GM19395 (cell line): ENCODE measurements at regions not wholly inside any gene's neighbourhood (a gene's known extent, or its start where the extent isn't known, plus 50 kb on each side); places are given as distances from the start of the nearest gene placed in this dataset.

ENCODE experiments used
- ATAC-seq: cut with Tn5 transposase; IDR thresholded peaks from one replicate; pipeline ENCODE4 v1.9.1; 2021; ENCODE audit warnings: mild to moderate bottlenecking, moderate library complexity; ENCODE audit not compliant: unreplicated experiment

DNA sequence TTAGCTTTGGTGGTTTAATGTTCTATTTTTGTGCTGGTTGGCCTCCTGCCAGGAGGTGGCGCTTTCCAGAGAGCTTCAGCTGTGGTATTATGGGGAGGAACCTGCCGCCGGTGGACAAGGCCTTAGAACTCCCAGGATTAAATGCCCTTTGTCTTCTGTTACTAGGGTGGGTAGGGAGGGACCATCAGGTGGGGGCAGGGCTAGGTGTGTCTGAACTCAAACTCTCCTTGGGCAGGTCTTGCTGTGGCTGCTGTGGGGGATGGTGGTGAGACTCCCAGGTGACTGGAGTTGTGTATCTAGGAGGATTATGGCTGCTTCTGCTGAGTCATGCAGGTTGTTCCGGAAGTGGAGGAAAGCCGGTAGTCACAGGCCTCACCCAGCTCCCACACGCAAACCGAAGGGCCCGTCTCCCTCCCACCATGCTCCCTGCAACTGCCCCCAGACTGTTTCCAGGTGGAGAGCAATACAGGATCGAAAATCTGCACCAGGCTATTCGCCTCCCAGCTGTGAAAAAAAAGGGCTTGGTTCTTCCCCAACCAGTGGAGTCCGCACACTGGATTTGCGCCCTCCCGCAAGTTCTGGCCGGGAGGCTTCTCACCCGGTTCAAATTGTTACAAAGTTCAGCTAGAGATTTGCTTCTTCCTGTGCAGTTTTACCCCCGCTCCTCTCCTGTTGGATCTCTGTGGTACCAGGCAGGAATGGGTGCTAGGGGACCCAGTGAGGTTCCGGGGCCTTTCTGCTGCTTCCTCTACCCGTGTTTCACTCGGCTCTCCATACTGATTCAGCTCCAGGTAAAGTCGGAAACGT is 220.5 kb downstream of the CENPF start:
- no peak for ATAC-seq

DNA sequence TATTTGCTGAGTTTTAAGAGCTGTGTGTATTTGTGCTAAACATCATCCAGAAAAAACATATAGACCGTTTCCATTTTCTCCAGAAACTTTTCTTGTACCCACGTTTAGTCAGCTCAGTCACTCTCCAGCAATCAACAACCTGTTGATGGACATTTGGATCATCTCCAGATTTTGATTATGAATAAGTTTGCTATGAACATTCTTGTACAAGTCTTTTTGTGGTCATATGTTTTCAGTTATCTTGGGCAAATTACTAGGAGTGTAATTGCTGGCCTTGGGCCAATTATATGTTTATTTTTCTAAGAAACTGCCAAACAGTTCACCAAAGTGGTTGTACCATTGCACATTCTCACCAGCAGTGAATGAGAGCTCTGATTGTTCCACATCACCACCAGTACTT is 221.8 kb downstream of the CENPF start:
- no peak for ATAC-seq

DNA sequence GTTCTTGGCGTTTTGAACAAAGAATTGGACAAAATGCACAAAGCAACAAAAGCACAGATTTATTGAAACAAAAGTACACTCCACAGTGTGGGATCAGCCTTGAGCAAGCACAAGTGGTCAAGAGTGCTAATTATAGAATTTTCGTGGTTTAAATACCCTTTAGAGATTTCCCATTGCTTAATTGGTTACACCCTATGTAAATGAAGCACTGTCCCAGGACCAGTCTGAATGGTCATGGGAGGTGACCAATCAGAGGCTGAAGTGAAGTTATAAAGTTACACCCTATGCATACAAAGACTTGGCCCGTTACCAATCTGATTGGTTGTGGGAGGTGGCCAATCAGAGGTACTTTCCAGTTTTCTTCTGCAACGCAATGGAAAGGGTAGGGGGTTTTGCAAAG is 223.6 kb downstream of the CENPF start:
- ATAC-seq, result no peak

DNA sequence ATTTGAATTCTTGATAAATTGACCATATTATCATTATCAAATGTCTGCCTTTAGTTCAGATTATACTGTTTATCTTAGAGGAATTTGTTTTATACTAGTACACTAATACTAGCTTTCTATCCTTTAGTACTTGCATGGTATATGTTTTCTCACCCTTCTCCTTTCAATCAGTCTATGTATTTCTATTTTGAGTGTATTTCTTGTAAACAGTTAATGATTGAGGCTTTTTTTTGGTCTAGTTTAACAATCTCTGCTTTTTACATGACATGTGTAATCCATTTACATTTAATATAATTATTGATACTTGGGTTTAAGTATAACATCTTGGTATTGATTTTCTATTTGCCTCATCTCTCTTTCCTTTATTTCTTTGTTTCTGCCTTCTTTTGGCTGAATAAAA is 224.9 kb downstream of the CENPF start:
- ATAC-seq, result no peak

DNA sequence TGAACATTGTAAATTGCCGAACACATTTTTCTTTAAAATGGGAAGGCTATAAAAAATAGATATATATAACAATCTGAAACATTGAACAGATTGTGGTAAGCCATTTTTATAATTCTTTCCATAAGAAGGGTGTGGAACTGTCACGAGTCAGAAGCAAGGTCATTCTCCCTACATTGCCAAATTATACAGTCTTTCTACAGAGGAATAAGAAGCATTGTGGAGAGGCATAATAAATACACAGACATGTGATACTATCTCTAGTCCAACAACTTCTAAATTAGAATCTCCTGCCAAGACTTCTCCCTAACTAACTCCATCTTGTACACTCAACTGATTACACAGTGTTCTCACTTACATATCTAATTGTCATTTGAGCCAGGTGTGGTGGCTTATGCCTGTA is 227.9 kb downstream of the CENPF start:
- ATAC-seq, result no peak

DNA sequence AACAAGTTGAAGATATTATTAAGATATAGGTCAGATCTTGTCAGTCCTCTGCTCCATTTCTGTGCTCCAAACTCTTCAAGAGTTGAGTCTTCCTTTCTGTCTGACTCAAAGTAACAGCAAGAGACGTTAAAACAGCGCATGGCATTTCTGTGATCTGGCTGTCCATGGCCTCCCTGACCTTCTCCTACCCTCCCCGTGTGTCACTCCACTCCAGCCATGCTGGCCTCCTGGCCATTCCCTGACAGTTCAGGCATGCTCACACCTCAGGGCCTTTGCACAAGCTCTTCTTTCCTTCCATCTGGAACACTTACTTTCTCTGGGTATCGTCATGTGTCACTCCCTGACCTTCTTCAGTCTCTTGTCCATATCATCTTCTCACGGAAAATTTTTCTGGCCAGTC is 229.0 kb downstream of the CENPF start:
- ATAC-seq, result no peak

DNA sequence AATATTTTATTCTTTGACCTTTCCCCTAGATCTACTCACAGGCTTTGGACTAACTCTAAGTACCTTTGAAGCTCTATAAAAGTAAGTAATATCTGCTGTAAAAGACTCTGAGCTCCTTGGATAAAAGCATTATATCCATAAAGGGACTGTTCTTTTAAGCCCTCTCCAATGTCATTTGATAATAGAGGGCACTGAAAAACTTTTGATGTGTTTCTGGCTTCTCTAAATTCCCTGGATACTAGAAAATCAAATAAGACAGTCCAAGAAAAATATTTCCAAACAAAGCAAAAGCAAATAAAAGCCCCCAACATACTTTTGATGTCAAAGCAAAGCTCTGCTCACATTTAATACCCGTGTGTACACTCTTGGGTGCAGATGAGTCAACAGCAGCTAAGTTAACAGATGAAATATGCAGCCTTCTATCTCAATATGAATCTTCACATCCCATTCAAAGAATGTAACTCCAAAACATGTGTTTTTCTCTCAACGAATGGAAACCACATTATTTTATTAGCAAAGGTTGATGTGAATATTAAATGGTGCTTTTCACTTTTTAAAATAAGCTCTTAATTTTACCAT is 230.3 kb downstream of the CENPF start:
- ATAC-seq, result no peak

DNA sequence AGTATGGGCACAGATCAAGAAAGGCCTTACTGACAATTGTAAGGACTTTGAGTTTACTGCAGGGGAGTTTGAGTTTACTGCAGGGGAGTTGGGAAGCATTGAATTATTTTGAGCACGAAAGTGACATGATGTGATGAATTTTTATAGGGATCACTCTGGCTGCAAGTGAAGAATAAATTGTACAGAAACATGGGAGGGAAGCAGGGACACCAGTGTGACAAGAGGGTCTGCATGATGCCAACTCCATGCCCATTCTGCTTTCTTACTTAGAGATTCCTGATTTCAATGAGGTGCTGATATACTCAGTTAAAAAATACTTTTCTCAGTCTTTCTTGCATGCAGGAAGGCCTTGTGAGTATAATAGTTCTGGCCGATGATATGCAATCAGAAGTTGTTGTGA is 234.4 kb downstream of the CENPF start:
- no peak for ATAC-seq

DNA sequence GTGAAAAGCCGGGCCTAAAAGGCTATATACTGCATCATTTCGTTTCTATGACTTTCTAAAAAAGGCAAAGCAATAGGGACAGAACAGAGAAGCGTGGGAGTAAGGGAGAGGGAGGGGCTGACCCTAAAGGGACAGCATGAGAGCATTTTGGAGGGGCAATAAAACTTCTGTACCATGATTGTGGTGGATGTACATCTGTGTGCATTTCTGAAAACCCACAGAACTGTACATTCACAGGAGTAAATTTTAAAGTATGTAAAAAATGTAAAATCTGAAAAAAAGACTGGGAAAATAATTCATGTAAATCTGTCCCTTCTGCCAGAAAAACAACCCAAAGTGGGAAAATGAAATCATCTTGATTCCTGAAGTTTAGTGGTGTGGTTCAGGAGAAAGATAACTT is 235.4 kb downstream of the CENPF start:
- no peak for ATAC-seq

DNA sequence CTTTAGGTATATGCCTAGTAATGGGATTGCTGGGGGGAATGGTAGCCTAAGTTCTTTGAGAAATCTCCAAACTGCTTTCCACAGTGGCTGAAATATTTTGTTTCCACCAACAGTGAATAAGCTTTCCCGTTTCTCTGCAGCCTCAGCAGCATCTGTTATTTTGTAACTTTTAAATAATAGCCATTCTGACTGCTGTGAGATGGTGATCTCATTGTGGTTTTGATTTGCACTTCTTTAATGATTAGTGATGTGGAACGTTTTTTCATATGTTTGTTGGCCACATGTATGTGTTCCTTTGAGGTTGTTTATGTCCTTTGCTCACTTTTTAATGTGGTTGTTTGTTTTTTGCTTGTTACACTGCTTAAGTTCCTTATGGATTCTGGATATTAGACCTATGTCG is 237.4 kb downstream of the CENPF start:
- ATAC-seq, result no peak

DNA sequence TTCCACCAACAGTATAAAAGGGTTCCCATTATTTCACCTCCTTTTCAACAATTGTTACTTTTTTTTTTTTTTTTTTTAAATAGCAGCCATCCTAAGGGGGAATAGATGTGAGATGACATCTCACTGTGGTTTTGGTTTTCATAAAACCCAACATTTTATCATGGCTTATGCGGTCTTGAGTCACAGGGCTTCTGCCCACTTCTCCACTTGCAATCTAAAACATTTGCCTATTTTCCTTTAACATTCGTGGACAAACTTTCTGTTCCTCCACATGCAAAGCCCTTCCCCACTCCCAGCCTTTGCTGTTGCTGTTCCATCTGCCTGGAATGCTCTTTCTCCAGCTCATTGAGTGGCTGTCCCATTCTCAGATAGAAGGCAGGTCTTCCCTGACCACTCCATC is 239.7 kb upstream of the KCNK2 start:
- ATAC-seq, result no peak

DNA sequence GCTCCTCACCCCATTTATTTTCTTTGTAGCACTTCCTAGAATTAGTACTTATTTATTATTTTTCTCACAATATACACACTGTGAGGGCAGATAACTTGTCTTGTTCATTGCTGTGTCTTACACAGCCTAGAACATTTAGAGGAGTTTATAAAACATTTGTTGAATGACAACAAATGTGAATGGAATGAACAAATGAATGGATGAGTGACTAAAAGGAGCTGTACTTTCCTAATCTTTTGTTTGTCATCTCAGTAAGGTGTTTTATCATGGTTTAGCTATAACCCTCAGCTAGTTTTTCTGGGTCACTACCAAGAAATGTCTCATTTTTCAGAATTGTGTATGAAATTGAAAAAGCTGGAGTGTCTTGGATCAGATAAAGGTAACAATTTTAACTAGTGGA is 239.3 kb upstream of the KCNK2 start:
- ATAC-seq, result no peak

DNA sequence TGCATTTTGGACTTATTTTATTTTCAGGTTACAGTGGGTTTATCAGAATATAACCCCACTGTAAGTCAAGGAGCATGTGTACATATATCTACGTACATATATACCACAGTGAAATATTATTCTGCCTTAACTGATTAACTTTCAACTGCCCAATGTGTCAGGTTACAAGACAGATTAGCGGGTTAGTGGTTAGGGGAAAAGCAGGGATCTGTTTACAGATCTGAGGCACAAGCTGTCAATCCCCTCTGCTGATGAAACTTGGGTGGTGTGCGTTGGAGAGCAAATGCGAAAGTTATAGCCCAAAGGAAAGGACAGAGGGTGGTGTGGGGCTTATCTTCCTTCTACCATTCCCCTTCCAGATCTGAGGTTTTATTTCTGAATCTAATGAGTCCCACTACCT is 238.2 kb upstream of the KCNK2 start:
- ATAC-seq, result no peak

DNA sequence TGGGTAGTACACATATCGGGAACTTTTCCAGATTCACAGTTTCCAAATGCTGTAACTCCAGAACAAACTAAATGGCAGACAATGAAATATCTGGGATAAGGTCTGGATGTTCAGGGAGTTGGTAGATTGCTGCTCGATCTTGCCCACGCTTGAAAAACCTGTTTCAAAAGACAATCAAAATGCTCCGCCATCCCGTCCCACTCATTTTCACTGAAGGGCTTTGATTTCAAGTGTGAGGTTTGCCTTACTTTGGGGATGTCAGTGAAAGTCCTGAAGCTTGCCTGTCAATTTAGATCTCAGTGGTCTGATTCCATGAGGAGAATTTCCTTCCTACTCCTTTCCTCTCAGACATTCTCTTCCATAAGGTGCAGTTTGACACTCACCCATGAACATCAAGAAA is 236.3 kb upstream of the KCNK2 start:
- ATAC-seq, result no peak

DNA sequence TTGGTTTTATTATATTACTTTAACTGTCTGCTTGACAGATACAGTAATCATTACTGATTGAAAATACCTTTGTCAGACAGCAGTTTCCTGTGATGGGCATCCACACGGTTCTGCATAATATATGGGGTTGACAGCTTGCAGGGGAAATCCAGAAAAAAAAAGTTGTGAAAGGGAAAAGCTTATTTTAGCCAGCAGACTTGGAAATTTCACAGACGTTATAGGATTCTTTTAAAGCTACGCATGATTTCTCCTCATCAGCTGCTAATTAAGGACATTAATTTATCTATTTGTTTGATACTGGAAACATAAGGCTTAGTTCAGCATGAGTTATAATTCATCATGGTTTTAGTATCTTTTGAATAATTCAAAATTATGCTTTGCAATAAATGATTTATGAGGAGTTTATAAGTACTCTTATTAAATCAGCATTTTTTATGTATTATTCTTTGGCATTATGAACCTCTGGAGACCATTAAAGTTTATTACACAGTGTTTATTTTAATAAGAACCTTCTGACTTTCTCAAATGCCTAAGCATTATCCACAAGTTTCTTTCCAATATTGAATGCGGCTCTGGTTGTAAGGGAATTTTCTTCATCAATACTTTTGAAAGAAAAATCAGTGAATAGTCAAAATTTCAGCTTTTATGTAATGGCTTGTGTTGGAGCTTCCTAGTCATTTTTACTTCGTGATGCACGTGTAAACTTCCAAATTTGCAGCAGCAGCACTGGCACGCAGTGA is 235.3 kb upstream of the KCNK2 start:
- ATAC-seq, result no peak

DNA sequence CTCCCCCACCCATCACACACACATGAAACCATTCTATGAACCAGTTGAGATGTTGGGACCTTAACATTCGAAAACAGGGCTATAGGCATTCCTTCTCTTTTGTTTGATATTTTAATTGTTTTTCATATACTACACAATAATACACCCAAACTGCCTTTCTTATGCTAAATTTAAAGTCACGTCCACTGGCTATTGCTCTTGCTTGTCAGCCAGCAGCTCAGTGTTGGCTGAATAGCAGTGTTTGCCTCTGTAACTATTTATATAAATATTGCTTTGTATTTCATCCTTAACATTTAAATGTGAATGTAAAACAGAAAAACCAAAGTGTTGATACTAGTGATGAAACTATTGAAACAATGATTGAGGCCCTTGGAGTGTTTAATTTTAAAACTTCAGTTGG is 234.4 kb upstream of the KCNK2 start:
- no peak for ATAC-seq

DNA sequence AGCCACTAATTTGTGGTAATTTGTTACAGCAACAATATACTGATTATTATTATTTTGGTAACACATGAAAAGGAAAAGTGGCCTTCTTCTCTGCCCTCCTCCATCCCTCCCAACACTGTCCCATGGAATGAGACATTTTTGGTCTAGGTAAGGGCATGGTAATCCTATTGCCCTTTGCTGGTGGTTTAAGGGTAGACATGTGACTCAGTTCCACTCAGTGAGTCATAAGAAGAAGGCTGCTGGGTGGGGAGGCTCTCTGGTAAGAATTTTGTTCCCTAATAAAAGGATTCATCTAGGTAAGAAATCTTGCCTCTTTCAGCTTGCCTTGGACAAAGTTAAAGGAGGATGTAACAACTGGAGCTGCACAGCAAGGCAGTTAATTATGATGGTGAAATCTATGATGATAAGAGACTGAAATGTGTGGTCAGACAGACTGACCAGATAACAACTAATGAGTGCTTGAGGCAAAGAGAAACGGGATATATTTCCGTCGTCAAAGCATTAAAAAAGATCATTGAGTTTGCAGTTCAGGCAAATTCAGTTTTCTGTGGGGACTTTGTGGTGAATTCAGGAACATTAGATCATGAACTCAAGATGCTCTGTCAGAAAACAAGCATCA is 232.0 kb upstream of the KCNK2 start:
- ATAC-seq, result no peak

DNA sequence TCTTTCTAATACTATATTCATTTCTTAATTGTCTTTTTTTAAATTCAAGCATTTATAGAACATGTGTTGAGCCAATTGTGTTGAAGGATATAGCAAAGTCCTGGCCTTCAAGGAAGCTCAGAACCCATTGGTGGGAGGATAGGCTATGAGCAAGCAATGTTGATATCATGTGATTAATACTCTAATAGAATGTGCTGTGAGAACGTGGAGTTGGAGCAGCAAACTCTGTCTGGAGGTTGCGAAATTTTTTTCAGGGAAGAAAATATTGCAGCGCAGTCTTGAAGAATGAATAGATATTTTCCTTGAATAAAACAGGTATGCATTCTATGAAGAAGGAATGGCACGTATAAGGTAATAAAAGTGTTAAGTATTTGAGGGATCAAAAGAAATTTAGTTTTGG is 229.2 kb upstream of the KCNK2 start:
- no peak for ATAC-seq

DNA sequence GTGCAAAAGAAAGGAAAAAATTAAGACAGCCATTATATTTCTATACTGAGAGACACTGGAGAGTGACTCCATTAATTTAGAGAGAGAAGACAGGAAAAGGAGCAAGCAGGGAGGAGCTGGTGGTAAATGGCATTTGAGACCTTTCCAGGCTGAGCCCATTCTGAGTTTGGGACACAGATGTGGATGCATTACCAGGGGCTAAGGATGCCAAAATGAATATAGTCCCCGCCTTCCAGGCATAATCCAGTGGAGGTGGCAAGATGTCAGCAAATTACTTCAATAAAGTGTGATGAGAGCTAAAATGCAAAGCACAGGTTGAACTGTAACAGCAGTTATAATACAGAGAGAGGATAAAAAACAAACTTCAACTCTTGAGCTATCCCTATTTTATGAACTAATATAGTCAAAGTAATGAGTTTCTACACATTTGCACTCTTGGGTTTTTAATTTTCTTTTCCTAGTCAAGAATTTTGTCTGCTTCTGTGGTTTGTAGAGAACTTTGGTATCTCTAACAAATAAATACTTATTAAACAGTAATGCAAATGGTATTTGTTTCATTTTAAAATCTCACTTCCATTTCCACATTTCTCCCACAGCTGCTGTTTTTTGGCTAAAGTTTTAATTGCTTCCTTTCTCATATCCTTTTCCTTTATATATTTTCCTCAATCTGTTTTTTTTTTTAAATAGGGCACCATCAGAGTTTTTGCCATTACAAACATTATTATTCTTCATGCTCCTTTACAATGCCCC is 228.2 kb upstream of the KCNK2 start:
- no peak for ATAC-seq

DNA sequence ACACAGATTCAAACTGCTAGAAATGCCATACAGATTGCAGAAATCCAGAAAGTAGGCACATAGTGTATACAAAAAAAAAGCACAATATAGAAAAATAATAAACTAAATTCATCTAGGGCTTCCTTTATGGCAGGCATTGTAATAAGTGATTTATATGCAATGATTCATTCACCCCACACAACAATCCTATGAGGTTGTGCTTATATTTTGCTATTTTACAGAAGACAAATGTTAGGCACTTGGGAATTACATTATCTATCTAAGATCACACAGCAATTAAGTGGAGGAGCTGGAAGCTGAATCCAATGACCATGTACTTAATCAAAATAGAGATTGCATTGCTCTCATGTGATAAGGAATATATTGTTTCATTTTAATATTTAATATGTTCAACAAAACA is 225.7 kb upstream of the KCNK2 start:
- no peak for ATAC-seq

DNA sequence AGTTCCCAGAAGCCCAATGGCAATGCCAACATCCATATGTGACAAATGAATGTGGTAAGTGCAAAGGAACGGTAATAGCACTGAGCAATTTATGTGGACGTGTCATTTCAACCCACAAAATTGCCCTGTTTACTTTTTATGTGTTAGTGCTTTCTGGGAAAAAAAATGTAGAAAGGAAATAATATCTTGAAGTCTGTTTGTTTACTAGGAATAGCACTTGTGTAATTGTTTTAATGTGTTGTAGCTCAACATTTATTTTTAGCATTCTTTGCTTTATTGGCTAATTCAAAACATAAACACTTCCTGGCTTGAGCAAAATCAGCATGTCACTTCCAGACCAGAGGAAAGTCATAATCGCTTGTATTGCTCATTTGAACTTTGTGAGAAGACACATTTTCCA is 224.8 kb upstream of the KCNK2 start:
- ATAC-seq, result no peak
